Loucy (cell line): ENCODE measurements at regions not wholly inside any gene's neighbourhood (a gene's known extent, or its start where the extent isn't known, plus 50 kb on each side); places are given as distances from the start of the nearest gene placed in this dataset.

Source experiments
- H2AFZ ChIP-seq: fragments of 200-600 bp; sonication (generic); 2 replicates; pipeline ENCODE4 v1.6.0; 2016; ENCODE audit warnings: antibody characterized with exemption, mild to moderate bottlenecking, low read length, moderate library complexity
- H3F3A ChIP-seq: fragments of 200-600 bp; 2 replicates; pipeline ENCODE4 v1.6.0; 2016; ENCODE audit warnings: antibody characterized with exemption, low read depth, mild to moderate bottlenecking
- H3K27me3 ChIP-seq: fragments of 200-600 bp; sonication (generic); 2 replicates; pipeline ENCODE4 v1.6.1; 2014; ENCODE audit warnings: low read length, mild to moderate bottlenecking; ENCODE audit not compliant: insufficient read depth, poor library complexity, severe bottlenecking
- H3K36me3 ChIP-seq: fragments of 200-600 bp; sonication (generic); 2 replicates; pipeline ENCODE4 v1.6.1; 2016; ENCODE audit warnings: low read length; ENCODE audit not compliant: insufficient read depth
- H3K4me1 ChIP-seq: fragments of 200-600 bp; sonication (generic); 2 replicates; pipeline ENCODE4 v1.5.1; 2014; ENCODE audit warnings: low read length, mild to moderate bottlenecking; ENCODE audit not compliant: insufficient read depth, poor library complexity, severe bottlenecking
- H3K4me2 ChIP-seq: fragments of 200-600 bp; sonication (generic); 2 replicates; pipeline ENCODE4 v1.6.0; 2014; ENCODE audit warnings: antibody characterized with exemption, low read length, low read depth, mild to moderate bottlenecking; ENCODE audit not compliant: poor library complexity, severe bottlenecking
- H3K4me3 ChIP-seq: fragments of 200-600 bp; sonication (generic); 2 replicates; pipeline ENCODE4 v1.5.1; 2014; ENCODE audit warnings: low read length, mild to moderate bottlenecking, mixed read lengths; ENCODE audit not compliant: poor library complexity, severe bottlenecking
- H3K79me2 ChIP-seq: fragments of 200-600 bp; sonication (generic); 2 replicates; pipeline ENCODE4 v1.6.1; 2014; ENCODE audit warnings: low read length; ENCODE audit not compliant: insufficient read depth
- H3K9ac ChIP-seq: fragments of 200-600 bp; sonication (generic); 2 replicates; pipeline ENCODE4 v1.6.0; 2014; ENCODE audit warnings: mild to moderate bottlenecking, low read depth, low read length, moderate library complexity; ENCODE audit not compliant: poor library complexity, severe bottlenecking
- H3K9me2 ChIP-seq: fragments of 200-600 bp; sonication (generic); replicated peaks from 2 replicates; pipeline ENCODE4 v1.6.1; 2016; ENCODE audit warnings: low read depth, low read length, mixed read lengths
- H3K9me3 ChIP-seq: fragments of 200-600 bp; sonication (generic); 2 replicates; pipeline ENCODE4 v1.6.1; 2014; ENCODE audit warnings: mild to moderate bottlenecking, antibody characterized with exemption, low read length, low read depth; ENCODE audit not compliant: insufficient read depth
- H4K20me1 ChIP-seq: fragments of 200-600 bp; sonication (generic); 2 replicates; pipeline ENCODE4 v1.6.0; 2014; ENCODE audit warnings: antibody characterized with exemption, low read length, mild to moderate bottlenecking; ENCODE audit not compliant: insufficient read depth, poor library complexity, severe bottlenecking
- CTCF ChIP-seq: fragments of 200-600 bp; sonication (generic); conservative IDR thresholded peaks from 2 replicates; pipeline ENCODE4 v1.5.1; 2014; ENCODE audit warnings: mild to moderate bottlenecking, antibody characterized with exemption, low read length
- EZH2phosphoT487 ChIP-seq: fragments of 200-600 bp; IDR thresholded peaks from 2 replicates; pipeline ENCODE4 v1.6.1; 2018; ENCODE audit warnings: antibody characterized with exemption, mild to moderate bottlenecking, moderate library complexity, borderline replicate concordance

GRCh38 chr18:40944576-40944975 is 1010.5 kb upstream of the PIK3C3 start:
- TF ChIP-seq EZH2phosphoT487 (no peak), CTCF (no peak)
- H3K9me2 ChIP-seq, result no peaks in the 10 kb centered on the region
- no peaks in the 10 kb centered on the region for H3K4me1 ChIP-seq
- no peak overlapping the region for H2AFZ ChIP-seq
- no peaks in the 10 kb centered on the region for H3K27me3 ChIP-seq
- H3K79me2 ChIP-seq, result no peaks in the 10 kb centered on the region
- no peaks in the 10 kb centered on the region; the same call in 1 of the 2 replicates for H3K9me3 ChIP-seq
- no peak overlapping the region for H3K4me2 ChIP-seq
- H3K36me3 ChIP-seq, result no peaks in the 10 kb centered on the region
- H3K9ac ChIP-seq, result no peak overlapping the region
- no peaks in the 10 kb centered on the region for H4K20me1 ChIP-seq
- no peak overlapping the region for H3K4me3 ChIP-seq
- H3F3A ChIP-seq, result no peaks in the 10 kb centered on the region

- no peaks in the 10 kb centered on the region for H4K20me1 ChIP-seq
- no peak overlapping the region for H3K4me2 ChIP-seq
- H3K9me2 ChIP-seq, result no peaks in the 10 kb centered on the region
- no peaks in the 10 kb centered on the region for H3K27me3 ChIP-seq
- no peak overlapping the region for H2AFZ ChIP-seq
- H3K79me2 ChIP-seq, result no peaks in the 10 kb centered on the region
- H3K9ac ChIP-seq, result no peak overlapping the region
- H3K4me3 ChIP-seq, result no peak overlapping the region
- no peaks in the 10 kb centered on the region for H3K36me3 ChIP-seq
- no peak for TF ChIP-seq CTCF
- no peak for TF ChIP-seq EZH2phosphoT487
- no peaks in the 10 kb centered on the region for H3K4me1 ChIP-seq
- H3K9me3 ChIP-seq, result no peaks in the 10 kb centered on the region
- H3F3A ChIP-seq, result no peaks in the 10 kb centered on the region
Observed at GRCh38 chr18:40939656-40940515, 1015.1 kb upstream of the PIK3C3 start.

GRCh38 chr18:40938615-40939014 is 1016.4 kb upstream of the PIK3C3 start:
- TF ChIP-seq EZH2phosphoT487, result no peak
- TF ChIP-seq CTCF, result no peak
- H3K9ac ChIP-seq, result no peak overlapping the region
- H3K27me3 ChIP-seq, result no peaks in the 10 kb centered on the region
- no peaks in the 10 kb centered on the region for H3K36me3 ChIP-seq
- H3F3A ChIP-seq, result no peaks in the 10 kb centered on the region
- no peaks in the 10 kb centered on the region for H3K79me2 ChIP-seq
- no peak overlapping the region for H2AFZ ChIP-seq
- no peaks in the 10 kb centered on the region for H3K4me1 ChIP-seq
- no peak overlapping the region for H3K4me2 ChIP-seq
- no peaks in the 10 kb centered on the region for H3K9me3 ChIP-seq
- H3K9me2 ChIP-seq, result no peaks in the 10 kb centered on the region
- no peaks in the 10 kb centered on the region for H4K20me1 ChIP-seq
- no peak overlapping the region for H3K4me3 ChIP-seq
